Endothelial cell (in vitro differentiated cells): ENCODE measurements at regions not wholly inside any gene's neighbourhood (a gene's known extent, or its start where the extent isn't known, plus 50 kb on each side); places are given as distances from the start of the nearest gene placed in this dataset.
A peak's percentile ranks its signal among the peaks of the same experiment; 100 is the strongest.

ENCODE experiments used
- DNase-seq: peaks from one replicate; pipeline ENCODE4 v3.0.0; 2021; ENCODE audit warnings: low spot score
- H3K27ac Mint-ChIP-seq: one replicate; pipeline ENCODE4 v1.8.0; 2021; ENCODE audit warnings: mixed read lengths, inconsistent platforms; ENCODE audit not compliant: unreplicated experiment
- H3K27me3 Mint-ChIP-seq: one replicate; pipeline ENCODE4 v1.8.0; 2021; ENCODE audit warnings: mild to moderate bottlenecking, moderate library complexity, mixed read lengths, inconsistent platforms; ENCODE audit not compliant: unreplicated experiment
- H3K36me3 Mint-ChIP-seq: one replicate; pipeline ENCODE4 v1.8.0; 2021; ENCODE audit warnings: mild to moderate bottlenecking, low read depth, mixed read lengths, inconsistent platforms; ENCODE audit not compliant: unreplicated experiment
- H3K4me1 Mint-ChIP-seq: one replicate; pipeline ENCODE4 v1.8.0; 2021; ENCODE audit warnings: mild to moderate bottlenecking, mixed read lengths, inconsistent platforms; ENCODE audit not compliant: unreplicated experiment
- H3K4me3 Mint-ChIP-seq: one replicate; pipeline ENCODE4 v1.8.0; 2021; ENCODE audit warnings: mild to moderate bottlenecking, mixed read lengths, inconsistent platforms; ENCODE audit not compliant: unreplicated experiment
- H3K9me3 Mint-ChIP-seq: one replicate; pipeline ENCODE4 v1.8.0; 2021; ENCODE audit warnings: mixed read lengths, inconsistent platforms; ENCODE audit not compliant: unreplicated experiment
- CTCF ChIP-seq: fragments of 200-600 bp; sonication (generic); IDR thresholded peaks from one replicate; pipeline ENCODE4 v1.5.0; 2021; ENCODE audit warnings: antibody characterized with exemption; ENCODE audit not compliant: unreplicated experiment

- Mint-ChIP-seq H3K27ac (no peak overlapping the region), H3K27me3 (peaks cover 3% of the 10 kb centered on the region), H3K4me3 (no peak overlapping the region), H3K9me3 (no peaks in the 10 kb centered on the region), H3K4me1 (peaks cover 6% of the 10 kb centered on the region), H3K36me3 (no peaks in the 10 kb centered on the region)
- DNase-seq, result no peak
- TF ChIP-seq CTCF, result no peak
These were observed 108.2 kb upstream of the TMPRSS2 start for GRCh38 chr21:41616031-41616591.

- H3K9me3 Mint-ChIP-seq, result no peaks in the 10 kb centered on the region
- H3K36me3 Mint-ChIP-seq, result no peaks in the 10 kb centered on the region
- no peak overlapping the region for H3K27ac Mint-ChIP-seq
- no peak for DNase-seq
- no peak for TF ChIP-seq CTCF
- H3K27me3 Mint-ChIP-seq, result peaks cover 3% of the 10 kb centered on the region
- H3K4me1 Mint-ChIP-seq, result peaks cover 6% of the 10 kb centered on the region
- no peak overlapping the region for H3K4me3 Mint-ChIP-seq
These were observed 107.7 kb upstream of the TMPRSS2 start for GRCh38 chr21:41615613-41616012.

- no peaks in the 10 kb centered on the region for H3K36me3 Mint-ChIP-seq
- no peak for TF ChIP-seq CTCF
- H3K27me3 Mint-ChIP-seq, result peaks cover 3% of the 10 kb centered on the region
- H3K4me1 Mint-ChIP-seq, result peaks cover 6% of the 10 kb centered on the region
- DNase-seq, result no peak
- no peak overlapping the region for H3K4me3 Mint-ChIP-seq
- no peaks in the 10 kb centered on the region for H3K9me3 Mint-ChIP-seq
- no peak overlapping the region for H3K27ac Mint-ChIP-seq
These were observed 106.6 kb upstream of the TMPRSS2 start for GRCh38 chr21:41614511-41614910.

- H3K4me3 Mint-ChIP-seq, result no peak overlapping the region
- H3K27me3 Mint-ChIP-seq, result peaks cover 3% of the 10 kb centered on the region
- no peaks in the 10 kb centered on the region for H3K9me3 Mint-ChIP-seq
- TF ChIP-seq CTCF, result no peak
- DNase-seq, result no peak
- H3K27ac Mint-ChIP-seq, result no peak overlapping the region
- H3K4me1 Mint-ChIP-seq, result peaks cover 6% of the 10 kb centered on the region
- no peaks in the 10 kb centered on the region for H3K36me3 Mint-ChIP-seq
These were observed 105.6 kb upstream of the TMPRSS2 start for GRCh38 chr21:41613533-41613909.

- Mint-ChIP-seq H3K36me3 (no peaks in the 10 kb centered on the region), H3K27ac (peak overlapping the region; percentile 57), H3K4me1 (peaks cover 6% of the 10 kb centered on the region), H3K9me3 (no peaks in the 10 kb centered on the region), H3K27me3 (peaks cover 3% of the 10 kb centered on the region), H3K4me3 (no peak overlapping the region)
- peak; percentile 74 for DNase-seq
- TF ChIP-seq CTCF, result peak; percentile 87
These were observed 104.9 kb upstream of the TMPRSS2 start for GRCh38 chr21:41612674-41613532.
